SK-N-SH (cell line): ENCODE measurements at regions not wholly inside any gene's neighbourhood (a gene's known extent, or its start where the extent isn't known, plus 50 kb on each side); places are given as distances from the start of the nearest gene placed in this dataset.

Source experiments
- CTCF ChIA-PET: fragments of 300-600, 350-600 bp; formaldehyde crosslinking; extraction: SDS; loops from one replicate; lab custom pipeline; 2021; lab: Yijun Ruan, JAX
- POLR2A ChIA-PET: fragments of 350-600 bp; sonication (Branson Sonifier 250); formaldehyde crosslinking; extraction: SDS; loops from one replicate; lab custom pipeline; 2020; ENCODE audit warnings: antibody characterized with exemption, inconsistent platforms; lab: Yijun Ruan, JAX
- DNase-seq: peaks from one replicate; pipeline ENCODE4 v3.0.0; 2012
- H2AFZ ChIP-seq: fragments of 200-600 bp; sonication (generic); 2 replicates; pipeline ENCODE4 v1.8.1; 2016; ENCODE audit warnings: antibody characterized with exemption, mild to moderate bottlenecking, low read depth
- H3F3A ChIP-seq: fragments of 200-600 bp; sonication (generic); replicated peaks from 2 replicates; pipeline ENCODE3; 2016; ENCODE audit warnings: antibody characterized with exemption, mild to moderate bottlenecking; ENCODE audit not compliant: insufficient read depth
- H3K27ac ChIP-seq, 2 experiments: fragments of 200-500 bp in 1 of 2; fragments of 200-600 bp in 1 of 2; sonication (Bioruptor generic) in 1 of 2; sonication (generic), shearing (Covaris generic) in 1 of 2; 2 replicates each; pipeline versions ENCODE4 v1.5.1 to v1.6.1; 2014 to 2016; ENCODE audit warnings: low read depth in 2 of 2, inconsistent platforms in 1 of 2, low read length in 1 of 2, mild to moderate bottlenecking in 1 of 2, mixed read lengths in 1 of 2
- H3K27me3 ChIP-seq: fragments of 200-600 bp; sonication (generic), shearing (Covaris generic); 2 replicates; pipeline ENCODE4 v1.6.1; 2016; ENCODE audit warnings: mixed run types; ENCODE audit not compliant: insufficient read depth
- H3K36me3 ChIP-seq, 2 experiments: fragments of 200-500 bp in 1 of 2; fragments of 200-600 bp in 1 of 2; sonication (Bioruptor generic) in 1 of 2; sonication (generic) in 1 of 2; replicated peaks in 1 of 2; 2 replicates each; pipeline versions ENCODE3 to v1.5.1; 2014 to 2016; ENCODE audit warnings: low read length in 1 of 2, mild to moderate bottlenecking in 1 of 2; ENCODE audit not compliant: insufficient read depth in 2 of 2, control insufficient read depth in 1 of 2
- H3K4me1 ChIP-seq, 2 experiments: fragments of 200-500 bp in 1 of 2; fragments of 200-600 bp in 1 of 2; sonication (Bioruptor generic) in 1 of 2; sonication (generic), shearing (Covaris generic) in 1 of 2; 2 replicates each; pipeline versions ENCODE4 v1.5.1 to v1.6.1; 2014 to 2016; ENCODE audit warnings: low read depth in 1 of 2, low read length in 1 of 2, mixed run types in 1 of 2; ENCODE audit not compliant: insufficient read depth in 2 of 2, control insufficient read depth in 1 of 2
- H3K4me2 ChIP-seq: fragments of 200-600 bp; sonication (generic), shearing (Covaris generic); 2 replicates; pipeline ENCODE4 v1.6.1; 2017; ENCODE audit warnings: mixed run types
- H3K4me3 ChIP-seq, 2 experiments: fragments of 200-500 bp in 1 of 2; fragments of 200-600 bp in 1 of 2; sonication (Bioruptor generic) in 1 of 2; sonication (generic), shearing (Covaris generic) in 1 of 2; 2 replicates each; pipeline versions ENCODE4 v1.5.1 to v1.8.1; 2014 to 2016; ENCODE audit warnings: low read depth in 2 of 2, inconsistent platforms in 1 of 2, low read length in 1 of 2, mild to moderate bottlenecking in 1 of 2, mixed read lengths in 1 of 2, moderate library complexity in 1 of 2
- H3K79me2 ChIP-seq: fragments of 200-600 bp; sonication (generic); 2 replicates; pipeline ENCODE4 v1.8.1; 2017; ENCODE audit warnings: mild to moderate bottlenecking; ENCODE audit not compliant: insufficient read depth
- H3K9ac ChIP-seq: fragments of 200-600 bp; sonication (generic); 2 replicates; pipeline ENCODE4 v1.6.1; 2017; ENCODE audit warnings: mixed run types
- H3K9me2 ChIP-seq: fragments of 200-600 bp; sonication (generic); 2 replicates; pipeline ENCODE4 v1.6.1; 2017; ENCODE audit warnings: mixed run types
- H3K9me3 ChIP-seq: fragments of 200-600 bp; sonication (generic); 2 replicates; pipeline ENCODE4 v1.6.1; 2017; ENCODE audit warnings: mixed run types, mild to moderate bottlenecking, moderate library complexity
- H4K20me1 ChIP-seq: fragments of 200-600 bp; sonication (generic); 2 replicates; pipeline ENCODE4 v1.6.1; 2017; ENCODE audit warnings: mild to moderate bottlenecking, mixed run types; ENCODE audit not compliant: insufficient read depth
- ELF1 ChIP-seq: IDR thresholded peaks from 2 replicates; pipeline ENCODE4 v1.4.0; 2012
- EP300 ChIP-seq, 2 experiments: IDR thresholded peaks; 2 replicates each; pipeline versions ENCODE4 v1.4.0 to v1.6.1; 2012; ENCODE audit warnings: borderline replicate concordance in 1 of 2, low read depth in 1 of 2, low read length in 1 of 2
- FOSL2 ChIP-seq: IDR thresholded peaks from 2 replicates; pipeline ENCODE4 v1.4.0; 2012; ENCODE audit warnings: low read depth, mild to moderate bottlenecking, moderate library complexity, borderline replicate concordance
- FOXM1 ChIP-seq: IDR thresholded peaks from 2 replicates; pipeline ENCODE4 v1.4.0; 2012; ENCODE audit warnings: low read depth, mild to moderate bottlenecking
- GABPA ChIP-seq: IDR thresholded peaks from 2 replicates; pipeline ENCODE4 v1.4.0; 2012; ENCODE audit warnings: low read depth, mild to moderate bottlenecking
- JUND ChIP-seq: IDR thresholded peaks from 2 replicates; pipeline ENCODE4 v1.4.0; 2012
- MAX ChIP-seq: IDR thresholded peaks from 2 replicates; pipeline ENCODE4 v1.4.0; 2012; ENCODE audit warnings: low read depth
- MEF2A ChIP-seq: IDR thresholded peaks from 2 replicates; pipeline ENCODE4 v1.4.0; 2012; ENCODE audit warnings: low read depth, borderline replicate concordance
- NFIC ChIP-seq: IDR thresholded peaks from 2 replicates; pipeline ENCODE4 v1.4.0; 2012; ENCODE audit warnings: borderline replicate concordance
- NRF1 ChIP-seq: IDR thresholded peaks from 2 replicates; pipeline ENCODE4 v1.6.1; 2012; ENCODE audit warnings: low read depth, mild to moderate bottlenecking, low read length
- PBX3 ChIP-seq: IDR thresholded peaks from 2 replicates; pipeline ENCODE4; 2012
- RCOR1 ChIP-seq: fragments of 150-350 bp; IDR thresholded peaks from 2 replicates; pipeline ENCODE4 v1.6.1; 2017; ENCODE audit warnings: antibody characterized with exemption, low read length
- RXRA ChIP-seq: IDR thresholded peaks from 2 replicates; pipeline ENCODE4 v1.4.0; 2012; ENCODE audit warnings: low read depth, mild to moderate bottlenecking, borderline replicate concordance
- SIN3A ChIP-seq: IDR thresholded peaks from 2 replicates; pipeline ENCODE4 v1.6.1; 2012; ENCODE audit warnings: low read depth, mild to moderate bottlenecking, low read length, moderate library complexity, borderline replicate concordance
- TCF12 ChIP-seq: IDR thresholded peaks from 2 replicates; pipeline ENCODE4 v1.4.0; 2012
- TEAD4 ChIP-seq: IDR thresholded peaks from 2 replicates; pipeline ENCODE4 v1.4.0; 2012; ENCODE audit warnings: mild to moderate bottlenecking, borderline replicate concordance; ENCODE audit not compliant: insufficient read depth
- YY1 ChIP-seq: IDR thresholded peaks from 2 replicates; pipeline ENCODE4 v1.4.0; 2012; ENCODE audit warnings: low read depth, mild to moderate bottlenecking
- WGBS: methylation state at CpG from one replicate; pipeline ENCODE4 v1.1.6; 2017; ENCODE audit warnings: low lambda C conversion rate; 5-methylcytosine and 5-hydroxymethylcytosine counted together
- TF ChIP-seq, protein P1 (sequence below): IDR thresholded peaks from 2 replicates; pipeline ENCODE4 v1.4.0; 2012; ENCODE audit warnings: low read depth, borderline replicate concordance
- TF ChIP-seq, protein P2 (sequence below): fragments of 150-350 bp; IDR thresholded peaks from 2 replicates; pipeline ENCODE4 v1.6.1; 2017; ENCODE audit warnings: antibody characterized with exemption, low read length, low read depth, borderline replicate concordance
- TF ChIP-seq, protein P3 (sequence below): IDR thresholded peaks from 2 replicates; pipeline ENCODE4 v1.4.0; 2012; ENCODE audit warnings: low read depth, borderline replicate concordance

DNA sequence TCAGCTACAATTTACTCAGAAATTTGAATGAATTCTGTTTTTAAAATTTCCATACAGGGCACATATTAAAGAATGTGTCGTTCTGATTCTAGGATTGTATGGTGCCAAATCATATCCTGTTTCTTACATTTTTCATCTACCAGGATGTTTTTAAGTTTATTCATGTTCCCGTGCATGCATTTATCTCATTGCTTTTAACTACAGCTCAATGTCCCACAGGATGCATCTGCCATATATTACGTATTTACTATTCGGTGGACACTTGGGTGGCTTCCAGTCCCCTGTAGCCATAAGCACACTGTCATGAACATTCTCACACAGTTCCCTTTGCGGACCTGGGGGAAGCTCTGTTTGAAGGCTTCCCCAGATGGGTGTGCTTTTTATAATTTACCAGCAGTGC is 122.3 kb downstream of the CCDC71L start:
- no peaks in the 10 kb centered on the region for H3K9me2 ChIP-seq
- ChIA-PET CTCF (interaction anchor here (0.7 to 1.2 kb wide), 3 partner anchors 10 to 122 kb away, joined by 3 read pairs; partner anchors contain the start of gene CCDC71L), POLR2A (no interaction called here)
- WGBS: 37% methylated on average over 5 of the region's 5 CpGs
- DNase-seq: no peak
- H3K9ac ChIP-seq: peak overlapping the region; percentile 35; the same call in 1 of the 2 replicates
- H3F3A ChIP-seq: peaks cover 28% of the 10 kb centered on the region
- H4K20me1 ChIP-seq: no peaks in the 10 kb centered on the region
- H3K9me3 ChIP-seq: no peaks in the 10 kb centered on the region
- peaks cover 21 to 26% of the 10 kb centered on the region in 2 experiments; a peak in 3 of 4 replicates for H3K4me1 ChIP-seq
- H3K79me2 ChIP-seq: no peaks in the 10 kb centered on the region
- H3K27ac ChIP-seq: peak overlapping the region; percentile 5 to 50; a peak in 3 of 4 replicates
- TF ChIP-seq RXRA (no peak), TEAD4 (peak; percentile 42; the same call in 1 of the 2 replicates), FOXM1 (no peak), ELF1 (no peak), YY1 (no peak), NRF1 (no peak), PBX3 (peak; percentile 50), EP300 (IDR thresholded peaks at IDR 0.05; ENCODE audit: borderline replicate concordance in 1 of 2, low read depth in 1 of 2, low read length in 1 of 2) (peak in 1 of 2 experiments; percentile 68; a peak in 1 of 4 replicates), MAX (peak; percentile 46; the same call in 1 of the 2 replicates), FOSL2 (peak; percentile 60), RCOR1 (no peak), MEF2A (0 out of 2 replicates have a peak, but pooled peaks have one; percentile 42), NFIC (peak; percentile 36; the same call in 1 of the 2 replicates), TCF12 (peak; percentile 68), JUND (peak; percentile 68)
- TF ChIP-seq, protein P1, sequence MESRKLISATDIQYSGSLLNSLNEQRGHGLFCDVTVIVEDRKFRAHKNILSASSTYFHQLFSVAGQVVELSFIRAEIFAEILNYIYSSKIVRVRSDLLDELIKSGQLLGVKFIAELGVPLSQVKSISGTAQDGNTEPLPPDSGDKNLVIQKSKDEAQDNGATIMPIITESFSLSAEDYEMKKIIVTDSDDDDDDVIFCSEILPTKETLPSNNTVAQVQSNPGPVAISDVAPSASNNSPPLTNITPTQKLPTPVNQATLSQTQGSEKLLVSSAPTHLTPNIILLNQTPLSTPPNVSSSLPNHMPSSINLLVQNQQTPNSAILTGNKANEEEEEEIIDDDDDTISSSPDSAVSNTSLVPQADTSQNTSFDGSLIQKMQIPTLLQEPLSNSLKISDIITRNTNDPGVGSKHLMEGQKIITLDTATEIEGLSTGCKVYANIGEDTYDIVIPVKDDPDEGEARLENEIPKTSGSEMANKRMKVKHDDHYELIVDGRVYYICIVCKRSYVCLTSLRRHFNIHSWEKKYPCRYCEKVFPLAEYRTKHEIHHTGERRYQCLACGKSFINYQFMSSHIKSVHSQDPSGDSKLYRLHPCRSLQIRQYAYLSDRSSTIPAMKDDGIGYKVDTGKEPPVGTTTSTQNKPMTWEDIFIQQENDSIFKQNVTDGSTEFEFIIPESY: no peak
- no peak overlapping the region for H3K4me3 ChIP-seq
- peak overlapping the region; percentile 43 for H2AFZ ChIP-seq
- no peaks in the 10 kb centered on the region for H3K27me3 ChIP-seq
- H3K4me2 ChIP-seq: peak overlapping the region; percentile 9; the same call in 1 of the 2 replicates
- no peaks in the 10 kb centered on the region for H3K36me3 ChIP-seq

DNA sequence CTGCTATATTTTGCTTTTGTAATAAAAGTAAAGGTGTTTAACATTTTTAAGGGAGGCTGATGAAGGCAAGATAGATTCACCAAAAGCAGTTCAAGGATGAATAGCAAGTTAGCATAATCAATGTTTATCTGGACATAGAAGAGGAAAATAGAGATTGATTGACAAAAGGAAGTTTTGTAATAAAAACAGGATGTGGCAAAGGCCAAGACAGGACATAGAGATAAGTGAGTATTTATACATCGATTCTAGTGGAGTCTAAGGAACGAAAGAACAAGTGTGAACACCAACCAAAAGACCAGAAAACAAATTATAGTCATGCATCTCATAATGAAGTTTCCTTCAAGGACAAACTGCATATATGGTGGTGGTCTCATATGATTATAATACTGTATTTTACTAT is 123.8 kb downstream of the CCDC71L start:
- DNase-seq: no peak
- no peak overlapping the region for H2AFZ ChIP-seq
- CTCF ChIA-PET: interaction anchor here (1.6 kb wide), 1 partner anchor 13 kb away, joined by 4 read pairs; no protein-coding TSS in a partner anchor
- TF ChIP-seq, protein P1: no peak
- TF ChIP-seq GABPA: no peak
- TF ChIP-seq SIN3A: no peak
- TF ChIP-seq, protein P2, sequence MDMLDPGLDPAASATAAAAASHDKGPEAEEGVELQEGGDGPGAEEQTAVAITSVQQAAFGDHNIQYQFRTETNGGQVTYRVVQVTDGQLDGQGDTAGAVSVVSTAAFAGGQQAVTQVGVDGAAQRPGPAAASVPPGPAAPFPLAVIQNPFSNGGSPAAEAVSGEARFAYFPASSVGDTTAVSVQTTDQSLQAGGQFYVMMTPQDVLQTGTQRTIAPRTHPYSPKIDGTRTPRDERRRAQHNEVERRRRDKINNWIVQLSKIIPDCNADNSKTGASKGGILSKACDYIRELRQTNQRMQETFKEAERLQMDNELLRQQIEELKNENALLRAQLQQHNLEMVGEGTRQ: no peak
- TF ChIP-seq JUND: no peak
- TF ChIP-seq MEF2A: no peak
- TF ChIP-seq, protein P3, sequence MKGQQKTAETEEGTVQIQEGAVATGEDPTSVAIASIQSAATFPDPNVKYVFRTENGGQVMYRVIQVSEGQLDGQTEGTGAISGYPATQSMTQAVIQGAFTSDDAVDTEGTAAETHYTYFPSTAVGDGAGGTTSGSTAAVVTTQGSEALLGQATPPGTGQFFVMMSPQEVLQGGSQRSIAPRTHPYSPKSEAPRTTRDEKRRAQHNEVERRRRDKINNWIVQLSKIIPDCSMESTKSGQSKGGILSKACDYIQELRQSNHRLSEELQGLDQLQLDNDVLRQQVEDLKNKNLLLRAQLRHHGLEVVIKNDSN: no peak
- no peak for TF ChIP-seq FOSL2
- TF ChIP-seq YY1: no peak

More for the DNA sequence above, 123.8 kb downstream of the CCDC71L start:
- Histone ChIP-seq H3K9ac (no peak overlapping the region), H3F3A (peaks cover 21% of the 10 kb centered on the region), H3K27me3 (no peaks in the 10 kb centered on the region), H3K36me3 (no peaks in the 10 kb centered on the region), H3K4me1 (peaks cover 12 to 16% of the 10 kb centered on the region in 2 experiments; a peak in 3 of 4 replicates), H3K4me2 (no peak overlapping the region), H3K79me2 (no peaks in the 10 kb centered on the region), H3K27ac (no peak overlapping the region), H4K20me1 (no peaks in the 10 kb centered on the region), H3K4me3 (no peak overlapping the region), H3K9me2 (no peaks in the 10 kb centered on the region), H3K9me3 (no peaks in the 10 kb centered on the region)
- WGBS: 57% methylated on average over 2 of the region's 2 CpGs
- POLR2A ChIA-PET: no interaction called here
